ENCODE measurements at regions not wholly inside any gene's neighbourhood (a gene's known extent, or its start where the extent isn't known, plus 50 kb on each side); places are given as distances from the start of the nearest gene placed in this dataset.

GRCh38 chr5:171593401-171593800 lies 174.0 kb downstream of the FGF18 start:
- TF ChIP-seq POLR2A (IDR thresholded peaks at IDR 0.05): no peak
- no peak for TF ChIP-seq CTCF (IDR thresholded peaks at IDR 0.05)

All from suprapubic skin (tissue), 3 donors.